Gastroesophageal sphincter (tissue), 4 donors: ENCODE measurements at regions not wholly inside any gene's neighbourhood (a gene's known extent, or its start where the extent isn't known, plus 50 kb on each side); places are given as distances from the start of the nearest gene placed in this dataset.

Source experiments
- ATAC-seq: fragments of 150-250 bp; one replicate; pipeline ENCODE4 v1.9.1; 2016; ENCODE audit warnings: mild to moderate bottlenecking, moderate library complexity
- H3K27ac ChIP-seq, 4 donors: fragments of 200-600 bp; sonication (generic) in 3 of 4; 1 replicate in 3 of 4; 2 replicates in 1 of 4; pipeline ENCODE4 v1.5.1; 2016 to 2019
- H3K27me3 ChIP-seq: fragments of 200-600 bp; sonication (generic); one replicate; pipeline ENCODE4 v1.5.1; 2019
- H3K36me3 ChIP-seq, 2 donors: fragments of 200-600 bp; sonication (generic); one replicate each; pipeline ENCODE4 v1.5.1; 2019; ENCODE audit warnings: control low read depth in 1 of 2
- H3K4me1 ChIP-seq, 3 donors: fragments of 200-600 bp; sonication (generic); 1 replicate in 2 of 3; 2 replicates in 1 of 3; pipeline ENCODE4 v1.5.1; 2016 to 2019; ENCODE audit warnings: control low read depth in 2 of 3
- H3K4me3 ChIP-seq, 2 donors: fragments of 200-600 bp; sonication (generic); one replicate each; pipeline ENCODE4 v1.5.1; 2019; ENCODE audit warnings: mild to moderate bottlenecking in 1 of 2, moderate library complexity in 1 of 2
- H3K9me3 ChIP-seq, 3 donors: fragments of 200-600 bp; sonication (generic); one replicate each; pipeline ENCODE4 v1.5.1; 2017 to 2019; ENCODE audit warnings: control low read depth in 2 of 3
- CTCF ChIP-seq, 4 experiments: fragments of 200-600 bp in 2 of 4; fragments of 450-650 bp in 2 of 4; sonication (generic) in 1 of 4; IDR thresholded peaks; one replicate each; pipeline ENCODE4 v1.5.1; 2017 to 2019; ENCODE audit warnings: antibody characterized with exemption in 4 of 4, mild to moderate bottlenecking in 2 of 4, moderate library complexity in 2 of 4
- EP300 ChIP-seq: sonication (generic); formaldehyde crosslinking; IDR thresholded peaks from one replicate; pipeline ENCODE4 v1.6.1; 2017; ENCODE audit warnings: antibody characterized with exemption, mild to moderate bottlenecking
- POLR2A ChIP-seq, 2 donors: fragments of 450-650 bp; IDR thresholded peaks; one replicate each; pipeline ENCODE4 v1.6.1; 2017; ENCODE audit warnings: antibody characterized with exemption in 2 of 2, mild to moderate bottlenecking in 2 of 2, moderate library complexity in 1 of 2
- POLR2AphosphoS5 ChIP-seq: sonication (generic); formaldehyde crosslinking; IDR thresholded peaks from one replicate; pipeline ENCODE4 v1.6.1; 2017; ENCODE audit warnings: antibody characterized with exemption
- WGBS, 2 donors: methylation state at CpG; one replicate each; pipeline ENCODE4 v1.1.5; 2018; ENCODE audit warnings: low coverage in 1 of 2; 5-methylcytosine and 5-hydroxymethylcytosine counted together

GRCh38 chr2:30041884-30042283, 104.9 kb upstream of the YPEL5 start:
- WGBS, 2 donors: 80 to 83% methylated on average over 4 to 5 of the region's 5 CpGs
- Histone ChIP-seq H3K27ac (no peak overlapping the region), H3K4me3 (no peak overlapping the region), H3K27me3 (no peaks in the 10 kb centered on the region), H3K36me3 (no peaks in the 10 kb centered on the region), H3K4me1 (no peaks in the 10 kb centered on the region), H3K9me3 (no peaks in the 10 kb centered on the region)
- no peak for ATAC-seq
- TF ChIP-seq POLR2A (IDR thresholded peaks at IDR 0.05) (no peak), POLR2AphosphoS5 (no peak), CTCF (IDR thresholded peaks at IDR 0.05) (no peak), EP300 (no peak)

GRCh38 chr2:30046396-30046795, 100.4 kb upstream of the YPEL5 start:
- 75 to 78% methylated on average over 1 to 2 of the region's 2 CpGs for WGBS, 2 donors
- TF ChIP-seq CTCF (IDR thresholded peaks at IDR 0.05) (no peak), EP300 (no peak), POLR2A (IDR thresholded peaks at IDR 0.05) (no peak), POLR2AphosphoS5 (no peak)
- H3K9me3 ChIP-seq: no peaks in the 10 kb centered on the region

GRCh38 chr2:30046979-30047378, 99.8 kb upstream of the YPEL5 start:
- H3K4me3 ChIP-seq: no peak overlapping the region
- H3K36me3 ChIP-seq: no peaks in the 10 kb centered on the region
- TF ChIP-seq POLR2AphosphoS5 (no peak), EP300 (no peak), POLR2A (IDR thresholded peaks at IDR 0.05) (no peak), CTCF (IDR thresholded peaks at IDR 0.05) (no peak)
- H3K9me3 ChIP-seq: no peaks in the 10 kb centered on the region
- H3K27me3 ChIP-seq: no peaks in the 10 kb centered on the region
- no peak for ATAC-seq
- no peaks in the 10 kb centered on the region for H3K4me1 ChIP-seq
- WGBS, 2 donors: 60 to 83% methylated on average over 3 of the region's 3 CpGs
- H3K27ac ChIP-seq: no peak overlapping the region

More at GRCh38 chr2:30046396-30046795, 100.4 kb upstream of the YPEL5 start:
- H3K4me1 ChIP-seq: no peaks in the 10 kb centered on the region
- no peak for ATAC-seq
- H3K36me3 ChIP-seq: no peaks in the 10 kb centered on the region
- H3K27me3 ChIP-seq: no peaks in the 10 kb centered on the region
- no peak overlapping the region for H3K27ac ChIP-seq
- H3K4me3 ChIP-seq: no peak overlapping the region

GRCh38 chr2:30048636-30049175, 98.1 kb upstream of the YPEL5 start:
- 43 to 48% methylated on average over 6 to 8 of the region's 8 CpGs for WGBS, 2 donors
- Histone ChIP-seq H3K36me3 (no peaks in the 10 kb centered on the region), H3K9me3 (no peaks in the 10 kb centered on the region), H3K27me3 (no peaks in the 10 kb centered on the region), H3K4me3 (no peak overlapping the region), H3K4me1 (no peaks in the 10 kb centered on the region), H3K27ac (no peak overlapping the region)
- TF ChIP-seq POLR2AphosphoS5: no peak
- no peak for TF ChIP-seq CTCF (IDR thresholded peaks at IDR 0.05)
- no peak for TF ChIP-seq EP300
- TF ChIP-seq POLR2A (IDR thresholded peaks at IDR 0.05): no peak
- no peak for ATAC-seq

GRCh38 chr2:30055548-30055947, 91.3 kb upstream of the YPEL5 start:
- ATAC-seq: no peak
- Histone ChIP-seq H3K4me1 (no peaks in the 10 kb centered on the region), H3K27me3 (peaks cover 28% of the 10 kb centered on the region), H3K36me3 (no peaks in the 10 kb centered on the region), H3K9me3 (no peaks in the 10 kb centered on the region), H3K4me3 (no peak overlapping the region), H3K27ac (no peak overlapping the region)
- WGBS, 2 donors: 67 to 75% methylated on average over 2 of the region's 2 CpGs
- TF ChIP-seq POLR2AphosphoS5 (no peak), CTCF (IDR thresholded peaks at IDR 0.05) (no peak), POLR2A (IDR thresholded peaks at IDR 0.05) (no peak), EP300 (no peak)
